ENCODE measurements at regions not wholly inside any gene's neighbourhood (a gene's known extent, or its start where the extent isn't known, plus 50 kb on each side); places are given as distances from the start of the nearest gene placed in this dataset.

- peak overlapping the region; percentile 17 for H3K27ac Mint-ChIP-seq
- no peaks in the 10 kb centered on the region for H3K9me3 Mint-ChIP-seq
- no peaks in the 10 kb centered on the region for H3K27me3 Mint-ChIP-seq
Measured at GRCh38 chr11:127643268-127644058, 642.9 kb upstream of the KIRREL3 start.

GRCh38 chr11:127640561-127641451 lies 640.2 kb upstream of the KIRREL3 start:
- Mint-ChIP-seq H3K4me3 (no peak overlapping the region), H3K4me1 (no peaks in the 10 kb centered on the region), H3K27ac (no peak overlapping the region), H3K27me3 (no peaks in the 10 kb centered on the region), H3K9me3 (no peaks in the 10 kb centered on the region), H3K36me3 (no peaks in the 10 kb centered on the region)

More at GRCh38 chr11:127643268-127644058, 642.9 kb upstream of the KIRREL3 start:
- no peaks in the 10 kb centered on the region for H3K36me3 Mint-ChIP-seq
- H3K4me1 Mint-ChIP-seq: no peaks in the 10 kb centered on the region
- no peak overlapping the region for H3K4me3 Mint-ChIP-seq

GRCh38 chr11:127639916-127640315 lies 639.3 kb upstream of the KIRREL3 start:
- no peak overlapping the region for H3K27ac Mint-ChIP-seq
- no peaks in the 10 kb centered on the region for H3K4me1 Mint-ChIP-seq
- no peaks in the 10 kb centered on the region for H3K9me3 Mint-ChIP-seq
- no peaks in the 10 kb centered on the region for H3K27me3 Mint-ChIP-seq
- H3K36me3 Mint-ChIP-seq: no peaks in the 10 kb centered on the region
- H3K4me3 Mint-ChIP-seq: no peak overlapping the region

- H3K4me3 Mint-ChIP-seq: no peak overlapping the region
Measured at GRCh38 chr11:127632976-127633680, 632.6 kb upstream of the KIRREL3 start.

GRCh38 chr11:127632546-127632945 lies 632.0 kb upstream of the KIRREL3 start:
- Mint-ChIP-seq H3K27ac (no peak overlapping the region), H3K4me3 (no peak overlapping the region), H3K9me3 (no peaks in the 10 kb centered on the region), H3K36me3 (no peaks in the 10 kb centered on the region), H3K4me1 (no peaks in the 10 kb centered on the region), H3K27me3 (no peaks in the 10 kb centered on the region)

More at GRCh38 chr11:127632976-127633680, 632.6 kb upstream of the KIRREL3 start:
- no peaks in the 10 kb centered on the region for H3K36me3 Mint-ChIP-seq
- no peaks in the 10 kb centered on the region for H3K9me3 Mint-ChIP-seq
- H3K27ac Mint-ChIP-seq: no peak overlapping the region
- H3K4me1 Mint-ChIP-seq: no peaks in the 10 kb centered on the region
- no peaks in the 10 kb centered on the region for H3K27me3 Mint-ChIP-seq

GRCh38 chr11:127631974-127632373 lies 631.4 kb upstream of the KIRREL3 start:
- Mint-ChIP-seq H3K27ac (no peak overlapping the region), H3K36me3 (no peaks in the 10 kb centered on the region), H3K4me3 (no peak overlapping the region), H3K27me3 (peaks cover 2% of the 10 kb centered on the region), H3K9me3 (no peaks in the 10 kb centered on the region), H3K4me1 (no peaks in the 10 kb centered on the region)

- no peaks in the 10 kb centered on the region for H3K4me1 Mint-ChIP-seq
- no peak overlapping the region for H3K27ac Mint-ChIP-seq
- H3K36me3 Mint-ChIP-seq: no peaks in the 10 kb centered on the region
- H3K4me3 Mint-ChIP-seq: no peak overlapping the region
- peaks cover 3% of the 10 kb centered on the region for H3K27me3 Mint-ChIP-seq
- H3K9me3 Mint-ChIP-seq: no peaks in the 10 kb centered on the region
Measured at GRCh38 chr11:127629200-127629599, 628.6 kb upstream of the KIRREL3 start.

- Mint-ChIP-seq H3K27me3 (peaks cover 3% of the 10 kb centered on the region), H3K36me3 (no peaks in the 10 kb centered on the region), H3K27ac (no peak overlapping the region), H3K9me3 (no peaks in the 10 kb centered on the region), H3K4me3 (no peak overlapping the region), H3K4me1 (no peaks in the 10 kb centered on the region)
Measured at GRCh38 chr11:127628458-127628785, 627.9 kb upstream of the KIRREL3 start.

GRCh38 chr11:127627629-127628457 lies 627.3 kb upstream of the KIRREL3 start:
- Mint-ChIP-seq H3K27ac (no peak overlapping the region), H3K9me3 (no peaks in the 10 kb centered on the region), H3K4me1 (no peaks in the 10 kb centered on the region)

GRCh38 chr11:127627204-127627603 lies 626.6 kb upstream of the KIRREL3 start:
- Mint-ChIP-seq H3K27ac (no peak overlapping the region), H3K4me1 (no peaks in the 10 kb centered on the region), H3K27me3 (peaks cover 3% of the 10 kb centered on the region), H3K36me3 (no peaks in the 10 kb centered on the region), H3K4me3 (no peak overlapping the region), H3K9me3 (no peaks in the 10 kb centered on the region)

More at GRCh38 chr11:127627629-127628457, 627.3 kb upstream of the KIRREL3 start:
- Mint-ChIP-seq H3K36me3 (no peaks in the 10 kb centered on the region), H3K4me3 (no peak overlapping the region), H3K27me3 (peaks cover 3% of the 10 kb centered on the region)

- no peaks in the 10 kb centered on the region for H3K4me1 Mint-ChIP-seq
- no peaks in the 10 kb centered on the region for H3K36me3 Mint-ChIP-seq
- H3K27ac Mint-ChIP-seq: no peak overlapping the region
- no peaks in the 10 kb centered on the region for H3K9me3 Mint-ChIP-seq
- H3K4me3 Mint-ChIP-seq: no peak overlapping the region
- H3K27me3 Mint-ChIP-seq: peaks cover 3% of the 10 kb centered on the region
Measured at GRCh38 chr11:127625402-127625801, 624.8 kb upstream of the KIRREL3 start.

- H3K36me3 Mint-ChIP-seq: no peaks in the 10 kb centered on the region
- H3K4me1 Mint-ChIP-seq: no peaks in the 10 kb centered on the region
- H3K9me3 Mint-ChIP-seq: no peaks in the 10 kb centered on the region
- peaks cover 3% of the 10 kb centered on the region for H3K27me3 Mint-ChIP-seq
- no peak overlapping the region for H3K27ac Mint-ChIP-seq
- H3K4me3 Mint-ChIP-seq: no peak overlapping the region
Measured at GRCh38 chr11:127624306-127624856, 623.8 kb upstream of the KIRREL3 start.

GRCh38 chr11:127622686-127623085 lies 622.1 kb upstream of the KIRREL3 start:
- H3K9me3 Mint-ChIP-seq: peaks cover 6% of the 10 kb centered on the region
- H3K4me1 Mint-ChIP-seq: no peaks in the 10 kb centered on the region
- H3K36me3 Mint-ChIP-seq: peaks cover 2% of the 10 kb centered on the region
- H3K4me3 Mint-ChIP-seq: no peak overlapping the region
- peaks cover 3% of the 10 kb centered on the region for H3K27me3 Mint-ChIP-seq
- no peak overlapping the region for H3K27ac Mint-ChIP-seq

GRCh38 chr11:127620671-127621070 lies 620.1 kb upstream of the KIRREL3 start:
- H3K27ac Mint-ChIP-seq: no peak overlapping the region
- peaks cover 6% of the 10 kb centered on the region for H3K9me3 Mint-ChIP-seq
- no peaks in the 10 kb centered on the region for H3K4me1 Mint-ChIP-seq
- peaks cover 2% of the 10 kb centered on the region for H3K36me3 Mint-ChIP-seq
- no peaks in the 10 kb centered on the region for H3K27me3 Mint-ChIP-seq
- no peak overlapping the region for H3K4me3 Mint-ChIP-seq

GRCh38 chr11:127619946-127620345 lies 619.4 kb upstream of the KIRREL3 start:
- Mint-ChIP-seq H3K4me1 (no peaks in the 10 kb centered on the region), H3K9me3 (peaks cover 6% of the 10 kb centered on the region), H3K4me3 (no peak overlapping the region), H3K27ac (no peak overlapping the region), H3K27me3 (no peaks in the 10 kb centered on the region), H3K36me3 (peaks cover 2% of the 10 kb centered on the region)

Data from activated naive CD4-positive, alpha-beta T cell treated with anti-CD3 and anti-CD28 coated beads, Interleukin-2, amount 50 U/mL, for 24 hours (primary cell).